Naive thymus-derived CD4-positive, alpha-beta T cell (primary cell): ENCODE measurements at regions not wholly inside any gene's neighbourhood (a gene's known extent, or its start where the extent isn't known, plus 50 kb on each side); places are given as distances from the start of the nearest gene placed in this dataset.

Source experiments
- ATAC-seq: fragments of 150-1000 bp; cut with Tn5 transposase; 2 replicates; pipeline ENCODE4 v1.10.0; 2021; ENCODE audit warnings: mild to moderate bottlenecking, moderate library complexity
- CTCF ChIA-PET: fragments of 350-600 bp; sonication (Branson Sonifier 250); formaldehyde crosslinking; loops from one replicate; lab custom pipeline; 2021; ENCODE audit warnings: antibody characterized with exemption; lab: Charles Lee
- POLR2A ChIA-PET: fragments of 350-600 bp; sonication (Branson Sonifier 250); formaldehyde crosslinking; loops from one replicate; lab custom pipeline; 2021; ENCODE audit warnings: antibody characterized with exemption, inconsistent platforms; lab: Charles Lee
- DNase-seq, 9 donors: peaks; one replicate each; pipeline versions ENCODE4 v3.0.0 to v3.0.0-alpha.2; 2020 to 2022; ENCODE audit warnings: mixed read lengths in 1 of 9
- H3K27ac ChIP-seq: one replicate; pipeline ENCODE4 v1.7.0; 2013; ENCODE audit warnings: mild to moderate bottlenecking, low read depth, low read length, moderate library complexity
- H3K27me3 ChIP-seq, 2 donors: one replicate each; pipeline ENCODE4 v1.7.0; 2013; ENCODE audit warnings: low read length in 2 of 2, mild to moderate bottlenecking in 2 of 2, moderate library complexity in 2 of 2; ENCODE audit not compliant: control insufficient read depth in 2 of 2, insufficient read depth in 2 of 2
- H3K36me3 ChIP-seq, 3 experiments: 1 replicate in 2 of 3; 2 replicates in 1 of 3; pipeline ENCODE4 v1.7.0; 2013; ENCODE audit warnings: low read length in 3 of 3, mild to moderate bottlenecking in 3 of 3, moderate library complexity in 1 of 3; ENCODE audit not compliant: insufficient read depth in 3 of 3, control insufficient read depth in 2 of 3
- H3K4me1 ChIP-seq, 2 donors: one replicate each; pipeline ENCODE4 v1.7.0; 2013; ENCODE audit warnings: low read length in 2 of 2, mild to moderate bottlenecking in 2 of 2, moderate library complexity in 1 of 2; ENCODE audit not compliant: control insufficient read depth in 2 of 2, insufficient read depth in 2 of 2
- H3K4me3 ChIP-seq: 2 replicates; pipeline ENCODE4 v1.7.0; 2013; ENCODE audit warnings: mild to moderate bottlenecking, low read length
- H3K9me3 ChIP-seq, 3 experiments: 1 replicate in 2 of 3; 2 replicates in 1 of 3; pipeline ENCODE4 v1.7.0; 2013; ENCODE audit warnings: low read length in 3 of 3; ENCODE audit not compliant: control insufficient read depth in 2 of 3
- H3K27ac Mint-ChIP-seq, 9 donors: one replicate each; pipeline ENCODE4 v1.8.0; 2020 to 2022; ENCODE audit warnings: mixed read lengths in 9 of 9, mild to moderate bottlenecking in 8 of 9, moderate library complexity in 5 of 9, inconsistent platforms in 2 of 9
- H3K27me3 Mint-ChIP-seq, 5 donors: one replicate each; pipeline ENCODE4 v1.8.0; 2021 to 2022; ENCODE audit warnings: mixed read lengths in 5 of 5, mild to moderate bottlenecking in 1 of 5
- H3K36me3 Mint-ChIP-seq, 5 donors: one replicate each; pipeline ENCODE4 v1.8.0; 2020 to 2022; ENCODE audit warnings: mixed read lengths in 5 of 5, mild to moderate bottlenecking in 3 of 5, inconsistent platforms in 1 of 5
- H3K4me1 Mint-ChIP-seq, 7 donors: one replicate each; pipeline ENCODE4 v1.8.0; 2020 to 2022; ENCODE audit warnings: mixed read lengths in 7 of 7, mild to moderate bottlenecking in 3 of 7, inconsistent platforms in 1 of 7
- H3K4me3 Mint-ChIP-seq, 10 donors: one replicate each; pipeline ENCODE4 v1.8.0; 2020 to 2022; ENCODE audit warnings: mild to moderate bottlenecking in 10 of 10, mixed read lengths in 10 of 10, moderate library complexity in 6 of 10, inconsistent platforms in 2 of 10
- H3K9me3 Mint-ChIP-seq, 11 donors: one replicate each; pipeline ENCODE4 v1.8.0; 2020 to 2022; ENCODE audit warnings: mixed read lengths in 11 of 11, mild to moderate bottlenecking in 4 of 11, inconsistent platforms in 1 of 11, moderate library complexity in 1 of 11
- intact Hi-C, 2 donors: fragments of 100-400 bp; cut with micrococcal nuclease; formaldehyde crosslinking; loops; one replicate each; pipeline ENCODE4 v1.15.1; 2023

- Mint-ChIP-seq H3K4me3 (peak overlapping the region in 8 of 10 donors; percentile 16 to 96 (median 92)), H3K9me3 (no peaks in the 10 kb centered on the region), H3K27me3 (no peaks in the 10 kb centered on the region), H3K27ac (peak overlapping the region in 4 of 9 donors; percentile 20 to 65 (median 31)), H3K4me1 (peaks cover 29 to 47% (median 43%) of the 10 kb centered on the region in 7 donors), H3K36me3 (no peaks in the 10 kb centered on the region)
- CTCF ChIA-PET: no interaction called here
- Histone ChIP-seq H3K27me3 (no peaks in the 10 kb centered on the region), H3K36me3 (no peaks in the 10 kb centered on the region), H3K9me3 (no peaks in the 10 kb centered on the region), H3K4me3 (no peak overlapping the region), H3K4me1 (peaks cover 6 to 17% of the 10 kb centered on the region in 2 donors), H3K27ac (no peak overlapping the region)
- POLR2A ChIA-PET: no interaction called here
- ATAC-seq: no peak
- DNase-seq: no peak
- intact Hi-C loops: loop anchor here in 1 of 2 donors (10.0 kb wide), 2 partner anchors 338 to 1272 kb away; no protein-coding TSS in a partner anchor
Measured at GRCh38 chr22:25402501-25403283, 161.8 kb upstream of the GRK3 start.

GRCh38 chr22:25403284-25403810 is 161.1 kb upstream of the GRK3 start:
- peak overlapping the region; percentile 53 for H3K27ac ChIP-seq

GRCh38 chr22:25403811-25404471 is 160.5 kb upstream of the GRK3 start:
- H3K27me3 Mint-ChIP-seq: no peaks in the 10 kb centered on the region
- Histone ChIP-seq H3K27me3 (no peaks in the 10 kb centered on the region), H3K4me1 (peaks cover 6 to 17% of the 10 kb centered on the region in 2 donors), H3K27ac (peak overlapping the region; percentile 53), H3K36me3 (no peaks in the 10 kb centered on the region), H3K9me3 (no peaks in the 10 kb centered on the region), H3K4me3 (peak overlapping the region; percentile 54)
- ATAC-seq: no peak
- H3K4me1 Mint-ChIP-seq: peaks cover 29 to 43% (median 42%) of the 10 kb centered on the region in 7 donors
- H3K4me3 Mint-ChIP-seq: peak overlapping the region; percentile 88 to 96 (median 92)
- ChIA-PET CTCF (no interaction called here), POLR2A (no interaction called here)
- DNase-seq: peak in 2 of 9 donors; percentile 12 to 25
- intact Hi-C loops: loop anchor here (2.0 to 10.0 kb wide), 4 partner anchors 41 to 1271 kb away; no protein-coding TSS in a partner anchor
- H3K27ac Mint-ChIP-seq: peak overlapping the region; percentile 65 to 92 (median 81)
- no peaks in the 10 kb centered on the region for H3K9me3 Mint-ChIP-seq
- H3K36me3 Mint-ChIP-seq: no peaks in the 10 kb centered on the region

More at GRCh38 chr22:25403284-25403810, 161.1 kb upstream of the GRK3 start:
- Histone ChIP-seq H3K27me3 (no peaks in the 10 kb centered on the region), H3K9me3 (no peaks in the 10 kb centered on the region), H3K4me3 (peak overlapping the region; percentile 54), H3K4me1 (peaks cover 6 to 17% of the 10 kb centered on the region in 2 donors), H3K36me3 (no peaks in the 10 kb centered on the region)
- DNase-seq: no peak
- Mint-ChIP-seq H3K4me3 (peak overlapping the region; percentile 88 to 96 (median 92)), H3K4me1 (peaks cover 29 to 47% (median 42%) of the 10 kb centered on the region in 7 donors), H3K36me3 (no peaks in the 10 kb centered on the region), H3K27ac (peak overlapping the region; percentile 65 to 92 (median 81)), H3K9me3 (no peaks in the 10 kb centered on the region), H3K27me3 (no peaks in the 10 kb centered on the region)
- no peak for ATAC-seq
- intact Hi-C loops: loop anchor here in 1 of 2 donors (10.0 kb wide), 2 partner anchors 339 to 1271 kb away; no protein-coding TSS in a partner anchor
- CTCF ChIA-PET: no interaction called here
- POLR2A ChIA-PET: no interaction called here

- Histone ChIP-seq H3K36me3 (no peaks in the 10 kb centered on the region), H3K4me1 (peaks cover 6 to 17% of the 10 kb centered on the region in 2 donors), H3K4me3 (peak overlapping the region; percentile 54), H3K27ac (no peak overlapping the region), H3K27me3 (no peaks in the 10 kb centered on the region), H3K9me3 (no peaks in the 10 kb centered on the region)
- no peaks in the 10 kb centered on the region for H3K9me3 Mint-ChIP-seq
- POLR2A ChIA-PET: no interaction called here
- H3K4me1 Mint-ChIP-seq: peaks cover 28 to 43% (median 41%) of the 10 kb centered on the region in 7 donors
- no peaks in the 10 kb centered on the region for H3K36me3 Mint-ChIP-seq
- peak overlapping the region in 5 of 9 donors; percentile 78 to 92 (median 81) for H3K27ac Mint-ChIP-seq
- peak overlapping the region; percentile 88 to 96 (median 92) for H3K4me3 Mint-ChIP-seq
- peak in 1 of 9 donors; percentile 38 for DNase-seq
- intact Hi-C loops: loop anchor here (2.0 to 10.0 kb wide), 4 partner anchors 42 to 1270 kb away; no protein-coding TSS in a partner anchor
- ATAC-seq: no peak
- CTCF ChIA-PET: no interaction called here
- H3K27me3 Mint-ChIP-seq: no peaks in the 10 kb centered on the region
Measured at GRCh38 chr22:25404556-25404927, 159.9 kb upstream of the GRK3 start.

- Mint-ChIP-seq H3K4me3 (peak overlapping the region; percentile 66 to 92 (median 80)), H3K27ac (peak overlapping the region; percentile 51 to 87 (median 77)), H3K27me3 (no peaks in the 10 kb centered on the region), H3K9me3 (no peaks in the 10 kb centered on the region), H3K4me1 (peaks cover 24 to 40% (median 37%) of the 10 kb centered on the region in 7 donors), H3K36me3 (no peaks in the 10 kb centered on the region)
- DNase-seq: peak; percentile 44 to 82 (median 56)
- H3K9me3 ChIP-seq: no peaks in the 10 kb centered on the region
- POLR2A ChIA-PET: no interaction called here
- peaks cover 6 to 17% of the 10 kb centered on the region in 2 donors for H3K4me1 ChIP-seq
- intact Hi-C loops: loop anchor here (1.0 to 10.0 kb wide), 5 partner anchors 42 to 1270 kb away; no protein-coding TSS in a partner anchor
- CTCF ChIA-PET: no interaction called here
- H3K27ac ChIP-seq: peak overlapping the region; percentile 83
- H3K36me3 ChIP-seq: no peaks in the 10 kb centered on the region
- H3K27me3 ChIP-seq: no peaks in the 10 kb centered on the region
- peak overlapping the region; percentile 54 for H3K4me3 ChIP-seq
- ATAC-seq: peak; percentile 83
Measured at GRCh38 chr22:25404928-25405816, 159.3 kb upstream of the GRK3 start.
